Gastroesophageal sphincter (tissue), 4 donors: ENCODE measurements at regions not wholly inside any gene's neighbourhood (a gene's known extent, or its start where the extent isn't known, plus 50 kb on each side); places are given as distances from the start of the nearest gene placed in this dataset.

ENCODE experiments used
- ATAC-seq: fragments of 150-250 bp; one replicate; pipeline ENCODE4 v1.9.1; 2016; ENCODE audit warnings: mild to moderate bottlenecking, moderate library complexity
- H3K27ac ChIP-seq, 4 donors: fragments of 200-600 bp; sonication (generic) in 3 of 4; 1 replicate in 3 of 4; 2 replicates in 1 of 4; pipeline ENCODE4 v1.5.1; 2016 to 2019
- H3K27me3 ChIP-seq: fragments of 200-600 bp; sonication (generic); one replicate; pipeline ENCODE4 v1.5.1; 2019
- H3K36me3 ChIP-seq, 2 donors: fragments of 200-600 bp; sonication (generic); one replicate each; pipeline ENCODE4 v1.5.1; 2019; ENCODE audit warnings: control low read depth in 1 of 2
- H3K4me1 ChIP-seq, 3 donors: fragments of 200-600 bp; sonication (generic); 1 replicate in 2 of 3; 2 replicates in 1 of 3; pipeline ENCODE4 v1.5.1; 2016 to 2019; ENCODE audit warnings: control low read depth in 2 of 3
- H3K4me3 ChIP-seq, 2 donors: fragments of 200-600 bp; sonication (generic); one replicate each; pipeline ENCODE4 v1.5.1; 2019; ENCODE audit warnings: mild to moderate bottlenecking in 1 of 2, moderate library complexity in 1 of 2
- H3K9me3 ChIP-seq, 3 donors: fragments of 200-600 bp; sonication (generic); one replicate each; pipeline ENCODE4 v1.5.1; 2017 to 2019; ENCODE audit warnings: control low read depth in 2 of 3
- CTCF ChIP-seq, 4 experiments: fragments of 200-600 bp in 2 of 4; fragments of 450-650 bp in 2 of 4; sonication (generic) in 1 of 4; IDR thresholded peaks; one replicate each; pipeline ENCODE4 v1.5.1; 2017 to 2019; ENCODE audit warnings: antibody characterized with exemption in 4 of 4, mild to moderate bottlenecking in 2 of 4, moderate library complexity in 2 of 4
- EP300 ChIP-seq: sonication (generic); formaldehyde crosslinking; IDR thresholded peaks from one replicate; pipeline ENCODE4 v1.6.1; 2017; ENCODE audit warnings: antibody characterized with exemption, mild to moderate bottlenecking
- POLR2A ChIP-seq, 2 donors: fragments of 450-650 bp; IDR thresholded peaks; one replicate each; pipeline ENCODE4 v1.6.1; 2017; ENCODE audit warnings: antibody characterized with exemption in 2 of 2, mild to moderate bottlenecking in 2 of 2, moderate library complexity in 1 of 2
- POLR2AphosphoS5 ChIP-seq: sonication (generic); formaldehyde crosslinking; IDR thresholded peaks from one replicate; pipeline ENCODE4 v1.6.1; 2017; ENCODE audit warnings: antibody characterized with exemption
- WGBS, 2 donors: methylation state at CpG; one replicate each; pipeline ENCODE4 v1.1.5; 2018; ENCODE audit warnings: low coverage in 1 of 2; 5-methylcytosine and 5-hydroxymethylcytosine counted together

- H3K27me3 ChIP-seq: peaks cover 7% of the 10 kb centered on the region
Observed at GRCh38 chr12:127373559-127373958, 893.4 kb upstream of the TMEM132C start.

GRCh38 chr12:127374447-127374846, 892.5 kb upstream of the TMEM132C start:
- Histone ChIP-seq H3K4me3 (no peak overlapping the region), H3K9me3 (no peaks in the 10 kb centered on the region), H3K36me3 (no peaks in the 10 kb centered on the region), H3K27me3 (peaks cover 7% of the 10 kb centered on the region), H3K4me1 (no peaks in the 10 kb centered on the region), H3K27ac (no peak overlapping the region)
- no peak for TF ChIP-seq EP300
- no peak for TF ChIP-seq CTCF (IDR thresholded peaks at IDR 0.05)
- no peak for TF ChIP-seq POLR2A (IDR thresholded peaks at IDR 0.05)
- TF ChIP-seq POLR2AphosphoS5: no peak
- ATAC-seq: no peak

More at GRCh38 chr12:127373559-127373958, 893.4 kb upstream of the TMEM132C start:
- TF ChIP-seq POLR2AphosphoS5 (no peak), CTCF (IDR thresholded peaks at IDR 0.05) (no peak), POLR2A (IDR thresholded peaks at IDR 0.05) (no peak), EP300 (no peak)
- ATAC-seq: no peak
- H3K4me1 ChIP-seq: no peaks in the 10 kb centered on the region
- H3K27ac ChIP-seq: no peak overlapping the region
- 68 to 81% methylated on average over 3 to 4 of the region's 4 CpGs for WGBS, 2 donors
- H3K36me3 ChIP-seq: no peaks in the 10 kb centered on the region
- H3K4me3 ChIP-seq: no peak overlapping the region
- peaks cover 0 to 3% (median 0%) of the 10 kb centered on the region in 3 donors for H3K9me3 ChIP-seq

DNA sequence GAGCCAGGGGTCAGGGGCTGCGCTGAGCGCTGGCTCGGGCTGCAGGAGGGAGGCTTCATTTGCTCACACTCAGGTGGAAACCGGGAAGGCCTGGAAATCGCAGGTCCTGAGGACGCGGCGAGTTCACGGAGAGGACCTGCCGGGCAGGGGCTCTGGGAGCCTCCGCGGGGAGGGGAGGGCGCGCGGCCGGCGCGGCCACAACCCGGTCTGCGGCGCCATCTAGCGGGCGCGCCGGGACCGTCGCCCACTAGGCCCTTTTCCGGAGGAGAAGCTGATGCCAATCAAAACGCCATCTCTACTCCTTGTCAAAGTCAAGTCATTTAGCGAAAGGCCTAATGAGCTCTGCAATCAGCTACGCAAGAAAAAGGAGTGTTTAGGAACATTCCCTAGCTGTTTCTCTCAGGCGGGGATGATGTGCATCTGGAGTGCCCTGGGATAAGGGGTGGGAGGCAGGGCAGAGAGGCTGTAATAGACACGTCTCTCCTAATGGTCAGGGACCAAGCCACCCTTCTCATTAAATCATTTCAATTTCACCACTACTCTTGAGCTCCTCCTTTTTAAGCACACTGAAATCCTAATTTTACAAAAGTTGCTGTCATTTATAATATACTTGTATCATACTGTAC, 885.8 kb upstream of the TMEM132C start:
- H3K4me1 ChIP-seq: peaks cover 0 to 7% (median 4%) of the 10 kb centered on the region in 3 donors
- H3K9me3 ChIP-seq: no peaks in the 10 kb centered on the region
- H3K4me3 ChIP-seq: peak overlapping the region in 1 of 2 donors; percentile 29
- ATAC-seq: no peak
- 0 to 14% methylated on average over 3 to 6 of the region's 33 CpGs for WGBS, 2 donors
- TF ChIP-seq CTCF (IDR thresholded peaks at IDR 0.05): peak; percentile 51 to 97 (median 70)
- TF ChIP-seq POLR2A (IDR thresholded peaks at IDR 0.05): no peak
- no peaks in the 10 kb centered on the region for H3K36me3 ChIP-seq
- peaks cover 42% of the 10 kb centered on the region for H3K27me3 ChIP-seq
- H3K27ac ChIP-seq: no peak overlapping the region

- Histone ChIP-seq H3K36me3 (no peaks in the 10 kb centered on the region), H3K4me1 (peaks cover 0 to 7% (median 4%) of the 10 kb centered on the region in 3 donors), H3K9me3 (no peaks in the 10 kb centered on the region), H3K27me3 (peaks cover 47% of the 10 kb centered on the region), H3K4me3 (no peak overlapping the region), H3K27ac (no peak overlapping the region)
- WGBS, 2 donors: 56 to 66% methylated on average over 5 to 6 of the region's 6 CpGs
- TF ChIP-seq CTCF (IDR thresholded peaks at IDR 0.05): no peak
- TF ChIP-seq EP300: no peak
- no peak for TF ChIP-seq POLR2AphosphoS5
- ATAC-seq: no peak
Observed at GRCh38 chr12:127381681-127382080, 885.3 kb upstream of the TMEM132C start.

DNA sequence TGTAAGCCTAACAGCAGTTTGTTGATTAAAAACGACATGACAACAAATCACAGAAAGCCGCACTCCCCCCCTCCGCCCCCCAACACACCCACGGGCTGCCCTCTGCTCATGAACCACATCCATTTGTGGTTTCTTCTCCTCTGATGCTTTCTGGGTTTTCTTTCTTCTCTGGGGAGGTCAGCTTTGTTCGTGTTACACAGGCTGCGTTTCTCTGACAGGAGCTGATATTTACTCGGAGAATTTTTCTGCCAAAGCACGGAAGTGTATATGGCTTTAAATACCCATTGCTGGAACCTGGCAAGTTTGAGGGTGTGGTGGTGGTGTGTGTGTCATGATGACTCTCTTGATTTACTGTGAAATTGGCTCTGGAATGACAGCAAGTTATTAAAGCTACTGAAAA, 883.7 kb upstream of the TMEM132C start:
- Histone ChIP-seq H3K36me3 (no peaks in the 10 kb centered on the region), H3K27me3 (peaks cover 58% of the 10 kb centered on the region), H3K27ac (no peak overlapping the region), H3K4me1 (peaks cover 0 to 7% (median 4%) of the 10 kb centered on the region in 3 donors), H3K9me3 (no peaks in the 10 kb centered on the region), H3K4me3 (no peak overlapping the region)
- ATAC-seq: no peak
- WGBS, 2 donors: 24 to 58% methylated on average over 4 to 8 of the region's 8 CpGs
- no peak for TF ChIP-seq POLR2A (IDR thresholded peaks at IDR 0.05)
- TF ChIP-seq POLR2AphosphoS5: no peak
- no peak for TF ChIP-seq EP300
- no peak for TF ChIP-seq CTCF (IDR thresholded peaks at IDR 0.05)
